Upper lobe of right lung (tissue), 1 donor: ENCODE measurements at regions not wholly inside any gene's neighbourhood (a gene's known extent, or its start where the extent isn't known, plus 50 kb on each side); places are given as distances from the start of the nearest gene placed in this dataset.

Experiments used
- ATAC-seq: fragments of 200-7000 bp; cut with Tn5 transposase; one replicate; pipeline ENCODE4 v1.9.1; 2020; ENCODE audit warnings: mild to moderate bottlenecking, moderate library complexity
- DNase-seq: peaks from one replicate; pipeline ENCODE4 v3.0.0-alpha.2; 2020
- H3K27ac ChIP-seq: fragments of 200-600 bp; one replicate; pipeline ENCODE4 v1.8.0; 2022
- H3K27me3 ChIP-seq: fragments of 200-600 bp; one replicate; pipeline ENCODE4 v1.8.0; 2022; ENCODE audit warnings: mild to moderate bottlenecking
- H3K36me3 ChIP-seq: fragments of 200-600 bp; one replicate; pipeline ENCODE4 v1.8.0; 2022
- H3K4me1 ChIP-seq: fragments of 200-600 bp; one replicate; pipeline ENCODE4 v1.8.0; 2022
- H3K4me3 ChIP-seq: fragments of 200-600 bp; one replicate; pipeline ENCODE4 v1.8.0; 2022; ENCODE audit warnings: mild to moderate bottlenecking
- H3K9me3 ChIP-seq: fragments of 200-600 bp; one replicate; pipeline ENCODE4 v1.8.0; 2022
- intact Hi-C: fragments of 100-400 bp; cut with DNase I; formaldehyde crosslinking; loops from one replicate; pipeline ENCODE4 v1.11.0; 2022
- TF ChIP-seq, protein P1 (sequence below): fragments of 200-600 bp; IDR thresholded peaks from one replicate; pipeline ENCODE4 v1.8.0; 2022; ENCODE audit warnings: antibody characterized with exemption
- donor health status: DM: no; HTN: yes; CAD: no; lungs with severe emphysema.

DNA sequence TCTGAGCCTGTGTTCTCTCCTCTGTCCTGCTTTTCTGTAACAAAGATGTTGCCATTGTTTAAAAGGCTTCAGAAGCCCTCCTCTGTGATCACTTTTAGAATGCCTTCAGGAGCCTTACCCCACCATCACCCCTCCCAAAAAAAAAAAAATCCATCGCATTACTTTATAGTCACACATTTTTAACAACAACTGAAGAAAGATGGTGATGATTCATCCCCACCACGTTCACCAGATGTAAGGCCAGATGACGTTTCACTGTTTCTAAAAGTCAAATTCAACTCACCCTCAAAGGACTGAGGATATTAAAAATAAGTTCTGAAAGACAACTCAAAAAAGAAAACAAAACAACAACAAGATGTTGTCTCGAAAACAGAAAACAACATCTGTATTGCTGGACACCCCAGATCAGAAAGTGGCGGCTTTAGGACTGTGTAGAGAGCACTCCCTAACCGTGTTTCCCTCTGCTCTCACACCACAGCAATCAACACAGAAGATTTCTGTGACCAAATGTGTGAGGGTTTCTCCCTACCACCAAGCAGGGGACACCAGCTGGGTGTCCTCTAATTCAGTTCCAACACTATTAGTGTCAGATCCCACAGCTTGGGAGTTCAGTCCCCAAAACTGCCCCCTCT lies 61.9 kb upstream of the CREB1 start:
- no peak overlapping the region for H3K27ac ChIP-seq
- no peaks in the 10 kb centered on the region for H3K36me3 ChIP-seq
- no peaks in the 10 kb centered on the region for H3K9me3 ChIP-seq
- TF ChIP-seq, protein P1, sequence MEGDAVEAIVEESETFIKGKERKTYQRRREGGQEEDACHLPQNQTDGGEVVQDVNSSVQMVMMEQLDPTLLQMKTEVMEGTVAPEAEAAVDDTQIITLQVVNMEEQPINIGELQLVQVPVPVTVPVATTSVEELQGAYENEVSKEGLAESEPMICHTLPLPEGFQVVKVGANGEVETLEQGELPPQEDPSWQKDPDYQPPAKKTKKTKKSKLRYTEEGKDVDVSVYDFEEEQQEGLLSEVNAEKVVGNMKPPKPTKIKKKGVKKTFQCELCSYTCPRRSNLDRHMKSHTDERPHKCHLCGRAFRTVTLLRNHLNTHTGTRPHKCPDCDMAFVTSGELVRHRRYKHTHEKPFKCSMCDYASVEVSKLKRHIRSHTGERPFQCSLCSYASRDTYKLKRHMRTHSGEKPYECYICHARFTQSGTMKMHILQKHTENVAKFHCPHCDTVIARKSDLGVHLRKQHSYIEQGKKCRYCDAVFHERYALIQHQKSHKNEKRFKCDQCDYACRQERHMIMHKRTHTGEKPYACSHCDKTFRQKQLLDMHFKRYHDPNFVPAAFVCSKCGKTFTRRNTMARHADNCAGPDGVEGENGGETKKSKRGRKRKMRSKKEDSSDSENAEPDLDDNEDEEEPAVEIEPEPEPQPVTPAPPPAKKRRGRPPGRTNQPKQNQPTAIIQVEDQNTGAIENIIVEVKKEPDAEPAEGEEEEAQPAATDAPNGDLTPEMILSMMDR, result no peak
- no peak overlapping the region for H3K4me3 ChIP-seq
- no peak for DNase-seq
- no peak for ATAC-seq
- intact Hi-C loops, result no loop called here
- H3K4me1 ChIP-seq, result peaks cover 6% of the 10 kb centered on the region
- H3K27me3 ChIP-seq, result no peaks in the 10 kb centered on the region

DNA sequence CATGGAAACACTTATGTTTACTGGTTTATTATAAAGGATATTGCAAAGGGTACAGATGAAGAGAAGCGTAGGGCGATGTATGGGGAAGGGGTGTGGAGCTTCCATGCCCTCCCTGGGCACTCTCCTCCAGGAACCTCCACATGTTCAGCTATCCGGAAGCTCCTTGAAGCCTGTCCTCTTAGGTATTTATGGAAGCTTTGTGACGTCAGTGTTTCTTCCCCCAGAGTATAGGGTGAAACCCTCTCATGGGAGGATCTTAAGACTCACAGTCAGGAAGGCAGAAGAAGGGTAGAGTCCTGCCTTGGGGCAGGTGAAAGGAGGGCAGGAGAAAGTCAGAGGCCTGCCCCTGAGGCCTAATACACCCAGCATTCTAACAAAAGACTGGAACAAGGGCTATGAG lies 61.3 kb upstream of the CREB1 start:
- no peaks in the 10 kb centered on the region for H3K36me3 ChIP-seq
- H3K27ac ChIP-seq, result no peak overlapping the region
- DNase-seq (no peak), ATAC-seq (no peak)
- TF ChIP-seq, protein P1, result no peak
- peaks cover 11% of the 10 kb centered on the region for H3K4me1 ChIP-seq
- no peaks in the 10 kb centered on the region for H3K9me3 ChIP-seq
- H3K27me3 ChIP-seq, result no peaks in the 10 kb centered on the region
- intact Hi-C loops, result no loop called here
- no peak overlapping the region for H3K4me3 ChIP-seq

DNA sequence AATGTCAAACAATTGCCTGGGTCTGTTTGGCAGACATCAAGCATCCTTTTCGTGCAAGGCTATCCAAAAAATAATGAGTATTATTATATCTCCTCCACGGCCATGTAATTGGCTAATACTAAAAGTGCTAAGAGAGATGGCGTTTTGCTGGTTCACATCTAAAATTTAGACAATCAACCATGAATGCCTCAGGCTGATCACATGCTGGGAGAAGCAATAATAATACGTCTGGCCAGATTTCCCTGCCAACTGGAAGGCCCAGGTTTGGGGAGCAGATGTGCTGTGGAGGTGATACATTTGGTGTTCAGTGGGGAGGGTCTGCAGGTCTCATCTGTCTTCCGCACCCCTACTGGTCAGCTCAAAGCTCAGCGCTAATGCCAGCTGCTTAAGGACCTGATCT lies 60.3 kb upstream of the CREB1 start:
- H3K27ac ChIP-seq, result no peak overlapping the region
- ATAC-seq (no peak), DNase-seq (no peak)
- intact Hi-C loops, result no loop called here
- H3K4me1 ChIP-seq, result peaks cover 11% of the 10 kb centered on the region
- H3K4me3 ChIP-seq, result no peak overlapping the region
- no peaks in the 10 kb centered on the region for H3K36me3 ChIP-seq
- TF ChIP-seq, protein P1, result no peak
- no peaks in the 10 kb centered on the region for H3K9me3 ChIP-seq
- no peaks in the 10 kb centered on the region for H3K27me3 ChIP-seq

DNA sequence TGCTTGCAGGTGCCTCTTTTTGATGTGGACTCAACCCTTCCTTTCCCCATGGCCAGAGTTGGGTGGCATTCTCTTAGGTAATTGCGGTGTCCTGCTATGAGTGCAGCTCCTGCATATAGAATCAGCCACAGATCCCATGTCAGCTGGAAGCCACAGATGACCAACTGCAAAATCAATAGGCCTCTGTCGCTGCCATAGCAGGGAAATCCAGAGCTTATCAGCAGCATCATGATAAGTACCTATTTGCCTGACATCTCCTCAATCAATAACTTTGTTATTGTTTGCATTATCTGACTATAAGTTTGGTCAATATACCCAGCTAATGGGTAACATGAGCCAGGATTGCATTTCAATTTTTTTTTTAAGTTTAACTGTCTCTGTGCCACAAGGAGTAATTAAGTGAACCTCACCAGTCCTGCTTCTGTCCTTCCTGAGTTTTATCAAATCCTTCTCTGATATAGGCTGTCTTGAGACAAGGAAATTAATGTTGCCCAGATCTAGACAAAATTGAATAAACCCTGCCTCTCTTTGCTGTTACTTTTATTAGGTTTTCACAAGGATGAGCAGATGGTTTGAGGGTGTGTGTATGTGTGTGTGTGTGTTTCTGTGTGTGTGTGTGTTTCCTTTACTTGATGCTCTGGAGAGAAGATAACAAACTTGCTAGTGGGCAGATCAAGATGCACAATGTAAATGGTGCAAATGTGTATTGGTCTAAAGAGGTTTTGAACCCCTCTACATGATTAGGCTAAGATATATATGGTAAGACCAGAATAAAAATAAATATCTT lies 59.6 kb upstream of the CREB1 start:
- Histone ChIP-seq H3K27me3 (no peaks in the 10 kb centered on the region), H3K9me3 (no peaks in the 10 kb centered on the region), H3K4me3 (no peak overlapping the region), H3K36me3 (no peaks in the 10 kb centered on the region), H3K27ac (no peak overlapping the region), H3K4me1 (peaks cover 11% of the 10 kb centered on the region)
- ATAC-seq, result no peak
- intact Hi-C loops, result loop anchor here (10.0 kb wide), 2 partner anchors 485 to 655 kb away; no protein-coding TSS in a partner anchor
- TF ChIP-seq, protein P1, result no peak
- DNase-seq, result no peak

DNA sequence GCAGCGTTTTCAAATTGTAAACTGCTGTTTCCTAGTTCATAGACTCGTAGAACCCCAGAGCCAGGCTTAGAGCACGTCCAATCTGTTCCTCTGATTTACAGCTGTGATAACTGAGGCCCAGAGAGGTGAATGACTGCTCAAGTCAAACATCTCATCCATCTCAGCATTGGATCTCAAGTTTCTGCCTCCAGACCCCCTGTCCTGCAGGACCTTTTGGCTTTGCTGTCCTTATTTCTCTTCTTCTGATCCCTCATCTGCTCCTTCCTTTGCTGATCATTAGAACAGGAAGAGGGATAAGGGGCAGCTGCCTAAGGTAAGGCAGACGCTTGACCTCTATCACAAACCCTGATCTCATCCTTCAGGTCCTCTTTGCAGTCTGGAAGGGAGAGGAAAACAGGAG lies 58.5 kb upstream of the CREB1 start:
- no peaks in the 10 kb centered on the region for H3K27me3 ChIP-seq
- TF ChIP-seq, protein P1, result no peak
- intact Hi-C loops, result loop anchor here (10.0 kb wide), 2 partner anchors 486 to 656 kb away; no protein-coding TSS in a partner anchor
- no peak overlapping the region for H3K4me3 ChIP-seq
- no peaks in the 10 kb centered on the region for H3K36me3 ChIP-seq
- ATAC-seq (no peak), DNase-seq (no peak)
- no peak overlapping the region for H3K27ac ChIP-seq
- no peaks in the 10 kb centered on the region for H3K9me3 ChIP-seq
- peaks cover 11% of the 10 kb centered on the region for H3K4me1 ChIP-seq
